HCT116 (cell line): ENCODE measurements at regions not wholly inside any gene's neighbourhood (a gene's known extent, or its start where the extent isn't known, plus 50 kb on each side); places are given as distances from the start of the nearest gene placed in this dataset.

Source experiments
- ATAC-seq: fragments of 200-7000 bp; cut with Tn5 transposase; 2 replicates; pipeline ENCODE4 v1.9.1; 2020; ENCODE audit warnings: mild to moderate bottlenecking, moderate library complexity
- BruUV-seq: library from RNA; stranded (reverse); fragments of 400-500 nt; replicated peaks from 2 replicates; lab custom pipeline; 2021; lab: Mats Ljungman, UMichigan
- CTCF ChIA-PET: fragments of 300-600 bp; sonication (Branson Sonifier 250); formaldehyde crosslinking; loops from one replicate; lab custom pipeline; 2021; ENCODE audit warnings: antibody characterized with exemption; lab: Charles Lee
- POLR2A ChIA-PET: fragments of 300-600, 350-600 bp; sonication (Branson Sonifier 250); formaldehyde crosslinking; loops from one replicate; lab custom pipeline; 2021; ENCODE audit warnings: antibody characterized with exemption; lab: Charles Lee
- RAD21 ChIA-PET, 2 experiments: fragments of 300-600 bp; sonication (Branson Sonifier 250); formaldehyde crosslinking; loops; one replicate each; lab custom pipeline; 2023; ENCODE audit warnings: low total read pairs in 2 of 2; ENCODE audit not compliant: uncharacterized antibody in 2 of 2, unreplicated experiment in 2 of 2, low non-redundant PET in 1 of 2; lab: Charles Lee
- DNase-seq: peaks from one replicate; pipeline ENCODE4 v3.0.0-alpha.2; 2010; ENCODE audit warnings: low read depth, low spot score
- H2AFZ ChIP-seq: fragments of 200-600 bp; shearing (Covaris generic), sonication (generic); 2 replicates; pipeline ENCODE4 v1.6.1; 2017; ENCODE audit warnings: low read depth, mixed run types, mixed read lengths, antibody characterized with exemption, low read length; ENCODE audit not compliant: poor library complexity, severe bottlenecking
- H3K27ac ChIP-seq: 2 replicates; pipeline ENCODE4 v1.5.1; 2012; ENCODE audit warnings: low read depth, low read length
- H3K27me3 ChIP-seq: fragments of 200-600 bp; sonication (generic); 2 replicates; pipeline ENCODE4 v1.6.1; 2016; ENCODE audit warnings: mixed run types, low read length, mixed read lengths; ENCODE audit not compliant: insufficient read depth
- H3K36me3 ChIP-seq, 2 experiments: fragments of 200-500 bp in 1 of 2; fragments of 200-600 bp in 1 of 2; sonication (Bioruptor generic) in 1 of 2; sonication (generic) in 1 of 2; 2 replicates each; pipeline versions ENCODE4 v1.5.1 to v1.6.1; 2014 to 2016; ENCODE audit warnings: low read length in 2 of 2, inconsistent platforms in 1 of 2, mixed read lengths in 1 of 2, mixed run types in 1 of 2; ENCODE audit not compliant: insufficient read depth in 2 of 2, control insufficient read depth in 1 of 2
- H3K4me1 ChIP-seq, 2 experiments: fragments of 200-600 bp in 1 of 2; sonication (generic) in 1 of 2; 2 replicates each; pipeline versions ENCODE4 v1.5.1 to v1.6.1; 2012 to 2017; ENCODE audit warnings: low read length in 2 of 2, inconsistent platforms in 1 of 2, mild to moderate bottlenecking in 1 of 2, mixed read lengths in 1 of 2, mixed run types in 1 of 2, moderate library complexity in 1 of 2; ENCODE audit not compliant: insufficient read depth in 2 of 2, control insufficient read depth in 1 of 2
- H3K4me2 ChIP-seq: fragments of 200-600 bp; sonication (generic); 2 replicates; pipeline ENCODE4 v1.6.1; 2017; ENCODE audit warnings: mixed run types, low read length, mixed read lengths
- H3K4me3 ChIP-seq, 2 experiments: fragments of 200-600 bp in 1 of 2; sonication (generic) in 1 of 2; replicated peaks in 1 of 2; 2 replicates each; pipeline ENCODE4 v1.5.1; 2011 to 2016; ENCODE audit warnings: low read length in 2 of 2, control low read depth in 1 of 2, low read depth in 1 of 2, mild to moderate bottlenecking in 1 of 2, mixed read lengths in 1 of 2, mixed run types in 1 of 2
- H3K79me2 ChIP-seq: fragments of 200-600 bp; sonication (generic); 2 replicates; pipeline ENCODE4 v1.6.1; 2017; ENCODE audit warnings: mild to moderate bottlenecking, mixed run types, low read length, moderate library complexity, mixed read lengths; ENCODE audit not compliant: insufficient read depth
- H3K9ac ChIP-seq: fragments of 200-600 bp; sonication (generic); 2 replicates; pipeline ENCODE4 v1.6.1; 2016; ENCODE audit warnings: low read length, mixed read lengths
- H3K9me2 ChIP-seq: fragments of 200-600 bp; sonication (generic), shearing (Covaris generic); 2 replicates; pipeline ENCODE4 v1.6.1; 2017; ENCODE audit warnings: mixed run types, mild to moderate bottlenecking, moderate library complexity; ENCODE audit not compliant: insufficient read depth
- H3K9me3 ChIP-seq, 2 experiments: fragments of 200-500 bp in 1 of 2; fragments of 200-600 bp in 1 of 2; sonication (Bioruptor generic) in 1 of 2; sonication (generic) in 1 of 2; 2 replicates each; pipeline ENCODE4 v1.6.1; 2014 to 2017; ENCODE audit warnings: low read length in 2 of 2, mixed read lengths in 2 of 2, inconsistent platforms in 1 of 2, low read depth in 1 of 2, mild to moderate bottlenecking in 1 of 2, mixed run types in 1 of 2, moderate library complexity in 1 of 2; ENCODE audit not compliant: control insufficient read depth in 1 of 2, insufficient read depth in 1 of 2
- H4K20me1 ChIP-seq: fragments of 200-600 bp; sonication (generic), shearing (Covaris generic); 2 replicates; pipeline ENCODE4 v1.6.1; 2017; ENCODE audit warnings: mixed run types, mild to moderate bottlenecking, moderate library complexity; ENCODE audit not compliant: insufficient read depth
- CTCF ChIP-seq, 3 experiments: fragments of 200-600 bp in 1 of 3; sonication (generic) in 1 of 3; IDR thresholded peaks in 2 of 3; conservative IDR thresholded peaks in 1 of 3; 2 replicates each; pipeline ENCODE4 v1.5.1; 2012 to 2017; ENCODE audit warnings: low read depth in 2 of 3, low read length in 2 of 3, antibody characterized with exemption in 1 of 3, borderline replicate concordance in 1 of 3, control low read depth in 1 of 3, mild to moderate bottlenecking in 1 of 3, mixed read lengths in 1 of 3, mixed run types in 1 of 3, moderate library complexity in 1 of 3; ENCODE audit not compliant: insufficient read depth in 1 of 3
- ELF1 ChIP-seq: IDR thresholded peaks from 2 replicates; pipeline ENCODE4 v1.6.1; 2012; ENCODE audit warnings: low read depth, borderline replicate concordance
- FOSL1 ChIP-seq: IDR thresholded peaks from 2 replicates; pipeline ENCODE4 v1.6.1; 2012; ENCODE audit warnings: low read depth
- MAX ChIP-seq: IDR thresholded peaks from 2 replicates; pipeline ENCODE4 v1.6.1; 2012
- RAD21 ChIP-seq: IDR thresholded peaks from 2 replicates; pipeline ENCODE4 v1.6.1; 2012; ENCODE audit warnings: low read depth, mild to moderate bottlenecking
- SP1 ChIP-seq: IDR thresholded peaks from 2 replicates; pipeline ENCODE4 v1.6.1; 2012; ENCODE audit warnings: low read depth
- YY1 ChIP-seq: IDR thresholded peaks from 2 replicates; pipeline ENCODE4 v1.6.1; 2011; ENCODE audit warnings: low read length, low read depth, moderate library complexity, mild to moderate bottlenecking; ENCODE audit not compliant: insufficient replicate concordance; ENCODE audit errors: extremely low read depth
- intact Hi-C: fragments of 100-400 bp; cut with micrococcal nuclease; formaldehyde crosslinking; loops from 2 replicates; pipeline ENCODE4 v1.10.0; 2022

DNA sequence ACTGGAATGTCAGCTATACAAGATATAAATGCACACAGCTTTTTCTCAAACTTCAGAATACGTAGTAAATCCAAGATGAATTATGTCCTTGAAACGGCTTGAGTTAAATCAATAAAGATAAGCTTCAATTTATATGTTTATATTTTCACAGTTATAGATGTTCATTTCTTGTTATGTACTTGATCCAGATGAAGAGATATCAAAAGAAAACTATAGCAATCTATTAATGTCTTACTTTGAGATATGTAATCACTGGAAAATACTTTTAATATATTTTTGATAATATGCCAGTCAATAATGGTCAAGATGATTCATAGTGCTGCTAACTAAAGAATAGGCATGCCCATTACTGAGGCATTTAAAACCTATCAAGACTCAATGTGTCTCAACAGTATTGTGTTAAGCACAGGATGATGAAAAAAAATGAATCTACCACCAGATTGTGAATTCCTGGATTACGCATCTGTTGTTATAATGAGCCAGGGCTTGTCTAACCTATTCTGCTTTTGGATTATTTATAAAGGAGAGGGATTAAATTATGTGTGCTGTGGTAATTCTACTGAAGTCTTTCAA lies 372.6 kb upstream of the PRR16 start:
- Histone ChIP-seq H3K27ac (no peak overlapping the region), H2AFZ (no peak overlapping the region), H4K20me1 (no peaks in the 10 kb centered on the region), H3K9me2 (no peaks in the 10 kb centered on the region), H3K9ac (no peak overlapping the region), H3K4me1 (peaks cover 0 to 3% of the 10 kb centered on the region in 2 experiments; a peak in 1 of 4 replicates), H3K9me3 (no peaks in the 10 kb centered on the region), H3K36me3 (no peaks in the 10 kb centered on the region), H3K4me3 (no peak overlapping the region), H3K4me2 (no peak overlapping the region), H3K27me3 (no peaks in the 10 kb centered on the region), H3K79me2 (no peaks in the 10 kb centered on the region)
- ATAC-seq (no peak), DNase-seq (no peak)
- ChIA-PET RAD21 (no interaction called here), POLR2A (no interaction called here), CTCF (no interaction called here)
- no TSS peak for BruUV-seq
- intact Hi-C loops: no loop called here
- TF ChIP-seq MAX (no peak), YY1 (no peak), FOSL1 (no peak), SP1 (no peak)

DNA sequence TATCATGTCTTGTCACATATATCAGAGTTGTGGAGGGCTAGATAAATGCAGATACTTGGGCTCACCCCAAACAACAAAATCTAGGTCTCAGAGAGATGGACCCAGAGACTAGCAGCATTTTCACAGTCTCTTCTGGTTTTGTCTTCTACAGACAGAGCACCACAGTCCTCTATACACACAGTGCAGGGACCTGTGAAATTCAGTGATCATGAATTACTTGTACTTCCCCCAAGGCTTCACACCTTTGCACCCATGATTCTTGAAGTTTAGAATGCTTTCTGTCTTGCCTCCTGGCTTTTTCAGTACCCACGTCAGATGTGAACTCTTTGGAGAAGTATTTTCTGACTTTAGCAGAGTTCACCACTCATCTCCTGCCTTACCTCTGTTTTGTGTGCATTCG lies 371.5 kb upstream of the PRR16 start:
- CTCF ChIA-PET: no interaction called here

More for the DNA sequence above, 371.5 kb upstream of the PRR16 start:
- Histone ChIP-seq H3K9me2 (no peaks in the 10 kb centered on the region), H3K36me3 (no peaks in the 10 kb centered on the region), H3K4me1 (peaks cover 0 to 3% of the 10 kb centered on the region in 2 experiments; a peak in 1 of 4 replicates), H4K20me1 (no peaks in the 10 kb centered on the region), H3K27ac (no peak overlapping the region), H3K9ac (no peak overlapping the region), H3K4me3 (no peak overlapping the region), H3K4me2 (no peak overlapping the region), H2AFZ (no peak overlapping the region), H3K79me2 (no peaks in the 10 kb centered on the region), H3K9me3 (no peaks in the 10 kb centered on the region), H3K27me3 (no peaks in the 10 kb centered on the region)
- ATAC-seq: no peak
- BruUV-seq: no TSS peak
- RAD21 ChIA-PET: no interaction called here
- intact Hi-C loops: no loop called here
- TF ChIP-seq CTCF (IDR thresholded peaks at IDR 0.05 in 2 of 3, conservative IDR thresholded peaks at IDR 0.05 in 1 of 3; ENCODE audit: borderline replicate concordance in 1 of 3, insufficient read depth in 1 of 3, low read depth in 2 of 3, low read length in 2 of 3) (no peak), RAD21 (no peak), ELF1 (no peak), FOSL1 (no peak), YY1 (no peak)
- POLR2A ChIA-PET: no interaction called here
- no peak for DNase-seq
